Limb (tissue), 2 donors: ENCODE measurements at regions not wholly inside any gene's neighbourhood (a gene's known extent, or its start where the extent isn't known, plus 50 kb on each side); places are given as distances from the start of the nearest gene placed in this dataset.
"Not testable (repeated sequence)": the region's sequence is repeated elsewhere in the genome, so short reads cannot be mapped to it uniquely, and the experiment has no call there.

Source experiments
- DNase-seq, 2 donors: peaks; one replicate each; pipeline ENCODE4 v3.0.0-alpha.2; 2016; ENCODE audit errors: extremely low spot score in 2 of 2

DNA sequence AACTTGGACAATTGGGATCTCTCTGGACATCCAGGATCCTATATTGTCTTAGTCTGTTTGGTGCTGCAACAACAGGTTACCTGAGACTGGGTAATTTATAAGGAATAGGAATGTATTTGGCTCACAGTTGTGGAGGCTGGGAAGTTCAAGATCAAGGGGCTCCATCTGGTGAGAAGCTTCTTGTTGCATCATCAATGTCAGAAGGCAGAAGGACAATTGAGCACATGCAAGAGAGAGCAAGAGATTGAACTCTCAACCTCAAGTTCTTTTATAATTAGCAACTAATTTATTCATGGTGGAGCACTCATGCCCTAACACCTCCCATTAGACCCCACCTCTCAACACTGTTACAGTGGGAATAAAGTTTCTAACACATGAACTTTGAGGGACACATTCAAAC, 124.7 kb upstream of the ETV3 start:
- DNase-seq = no peak

DNA sequence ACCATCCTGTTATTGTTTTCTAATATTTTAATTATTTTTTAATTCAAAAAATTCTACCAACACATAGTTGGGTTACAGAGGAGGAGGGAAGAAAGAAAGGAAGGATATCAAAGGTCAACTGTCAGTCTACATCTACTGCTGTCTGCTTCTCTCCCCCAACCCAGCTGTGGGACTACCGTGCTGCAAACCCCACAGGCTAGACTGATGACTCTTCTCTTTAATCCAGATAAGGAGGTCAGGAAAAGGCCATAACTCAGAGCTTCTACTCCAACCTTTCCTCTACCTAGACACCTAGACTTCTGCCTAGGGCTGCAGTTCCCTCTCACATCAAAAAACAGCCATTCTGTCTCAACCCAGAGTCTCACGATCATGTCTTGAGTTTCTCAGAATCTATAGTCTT, 124.2 kb upstream of the ETV3 start:
- DNase-seq = no peak

- not testable (repeated sequence) for DNase-seq
Measured at GRCh38 chr1:157255891-157256290, 117.7 kb upstream of the ETV3 start.

DNA sequence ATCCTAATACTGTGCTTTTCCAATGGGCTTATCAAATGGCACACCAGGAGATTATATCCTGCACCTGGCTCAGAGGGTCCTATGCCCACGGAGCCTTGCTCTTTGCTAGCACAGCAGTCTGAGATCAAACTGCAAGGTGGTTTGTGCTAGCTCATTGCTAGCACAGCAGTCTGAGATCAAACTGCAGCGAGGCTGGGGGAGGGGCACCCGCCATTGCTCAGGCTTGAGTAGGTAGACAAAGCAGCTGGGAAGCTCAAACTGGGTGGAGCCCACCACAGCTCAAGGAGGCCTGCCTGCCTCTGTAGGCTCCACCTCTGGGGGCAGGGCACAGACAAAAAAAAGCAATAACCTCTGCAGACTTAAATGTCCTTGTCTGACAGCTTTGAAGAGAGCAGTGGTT, 116.0 kb upstream of the ETV3 start:
- not testable (repeated sequence) for DNase-seq

DNA sequence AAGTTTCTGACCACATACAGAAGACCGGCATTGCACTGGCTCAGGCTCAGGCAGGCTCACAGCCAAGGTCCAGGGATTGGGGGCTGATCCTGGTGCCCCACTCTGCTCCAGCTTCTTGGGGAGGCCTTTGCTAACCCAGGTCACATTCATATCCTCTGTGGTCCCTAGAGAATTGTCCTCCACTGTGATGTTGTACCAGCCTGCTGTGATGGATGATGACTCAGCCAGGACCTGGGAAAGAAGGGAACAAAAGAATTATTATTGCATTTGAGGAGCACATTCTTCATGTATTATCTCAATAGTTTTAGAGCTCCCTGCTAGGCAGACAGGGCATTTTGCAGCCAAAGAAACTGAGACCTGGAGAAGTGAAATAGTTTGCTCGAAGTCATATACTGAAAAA, 114.3 kb upstream of the ETV3 start:
- DNase-seq = no peak

DNA sequence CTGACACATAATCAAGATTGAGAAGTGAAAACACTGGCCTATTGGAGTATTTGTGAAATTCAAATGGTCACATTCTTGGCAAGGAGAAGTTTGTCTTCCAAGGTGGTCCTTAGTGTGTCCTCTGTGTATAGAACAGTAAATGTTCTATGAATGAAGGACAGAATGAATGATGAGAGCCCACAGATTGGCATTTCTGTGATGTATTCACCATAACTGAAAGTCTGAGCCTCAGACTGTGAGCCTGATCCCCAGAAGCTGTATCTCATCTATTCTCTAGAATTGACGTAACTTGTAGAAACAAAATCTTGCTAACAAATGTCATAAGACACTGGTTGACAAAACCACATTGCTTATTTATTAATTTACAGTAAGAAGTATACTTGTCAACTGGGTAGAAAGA, 111.5 kb upstream of the ETV3 start:
- no peak for DNase-seq

- DNase-seq = no peak
Measured at GRCh38 chr1:157249326-157249725, 111.1 kb upstream of the ETV3 start.

DNA sequence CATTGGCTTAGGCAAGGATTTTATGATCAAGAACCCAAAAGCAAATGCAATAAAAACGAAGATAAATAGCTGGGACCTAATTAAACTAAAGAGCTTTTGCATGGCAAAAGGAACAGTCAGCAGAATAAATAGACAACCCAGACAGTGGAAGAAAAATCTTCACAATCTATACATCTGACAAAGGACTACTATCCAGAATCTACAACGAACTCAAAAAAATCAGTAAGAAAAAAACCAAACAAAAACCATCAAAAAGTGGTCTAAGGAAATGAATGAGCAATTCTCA, 109.5 kb upstream of the ETV3 start:
- DNase-seq = not testable (repeated sequence)

DNA sequence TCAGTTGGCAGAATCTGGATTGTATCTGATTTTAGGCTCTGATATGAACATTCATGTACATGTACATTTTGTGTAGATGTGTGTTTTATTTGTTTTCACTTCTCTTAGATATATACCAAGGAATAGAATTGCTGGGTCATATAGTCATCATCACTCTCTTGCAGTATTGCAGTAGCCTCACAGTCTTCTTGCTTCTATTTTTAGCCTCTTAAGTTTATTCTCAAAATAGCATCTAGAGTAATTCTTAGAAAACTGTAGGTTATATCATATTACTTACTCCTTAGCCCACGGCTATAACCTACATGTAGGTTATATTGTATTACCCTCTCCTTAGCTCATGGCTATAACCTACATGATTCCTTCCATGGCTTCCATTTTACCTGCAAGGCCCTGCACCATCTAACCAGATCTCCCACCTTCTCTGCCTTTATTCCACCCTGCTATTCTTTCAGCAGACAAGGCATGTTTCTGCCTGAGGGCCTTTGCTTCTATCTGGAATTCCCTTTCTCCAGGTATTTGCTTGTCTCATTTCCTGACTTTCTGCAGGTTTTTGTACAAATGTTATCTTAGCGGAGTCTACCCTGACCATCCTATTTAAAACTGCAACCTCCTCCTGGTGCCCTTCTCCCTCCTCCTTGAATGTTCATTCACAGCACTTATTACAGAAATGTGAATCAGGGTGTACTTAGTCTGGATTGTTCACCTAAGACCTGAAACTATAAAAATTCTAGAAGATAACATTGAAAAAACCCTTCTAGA, 109.0 kb upstream of the ETV3 start:
- no peak for DNase-seq

- no peak for DNase-seq
Measured at GRCh38 chr1:157245823-157246222, 107.6 kb upstream of the ETV3 start.

- no peak for DNase-seq
Measured at GRCh38 chr1:157241185-157241538, 103.0 kb upstream of the ETV3 start.

DNA sequence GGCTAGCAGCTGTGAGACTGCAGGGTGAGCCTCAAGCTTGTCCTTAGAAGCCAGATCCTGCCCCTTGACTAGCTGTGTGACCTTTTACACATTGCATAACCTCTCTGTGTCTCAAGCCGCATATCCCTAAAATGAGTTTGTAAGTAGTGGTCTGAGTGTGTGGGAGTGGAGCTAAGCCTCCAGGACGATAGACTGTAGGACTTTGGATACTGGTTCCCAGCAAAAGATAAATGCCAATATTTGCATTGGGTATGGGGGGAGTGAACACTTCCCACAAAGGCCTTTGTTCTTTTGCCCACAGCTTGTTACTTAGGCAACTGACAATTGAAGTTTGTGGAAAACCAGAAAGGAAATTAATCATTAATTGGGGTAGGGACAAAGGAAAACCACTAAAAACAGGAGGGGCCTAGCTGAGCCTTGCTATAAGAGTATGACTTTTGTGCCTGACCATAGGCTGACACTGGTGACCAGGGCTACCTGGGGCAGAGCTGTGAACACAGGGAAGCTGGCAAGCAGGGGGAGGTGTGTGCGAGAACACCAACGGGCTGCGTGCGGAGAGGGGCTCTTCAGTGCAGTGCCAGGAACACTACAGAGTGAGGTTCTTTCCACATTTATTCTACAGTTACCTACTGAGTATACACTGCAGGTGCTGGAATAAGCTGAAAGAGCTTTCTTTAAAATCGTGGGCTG, 102.4 kb upstream of the ETV3 start:
- DNase-seq = no peak

GRCh38 chr1:157239936-157240335, 101.7 kb upstream of the ETV3 start:
- no peak for DNase-seq

DNA sequence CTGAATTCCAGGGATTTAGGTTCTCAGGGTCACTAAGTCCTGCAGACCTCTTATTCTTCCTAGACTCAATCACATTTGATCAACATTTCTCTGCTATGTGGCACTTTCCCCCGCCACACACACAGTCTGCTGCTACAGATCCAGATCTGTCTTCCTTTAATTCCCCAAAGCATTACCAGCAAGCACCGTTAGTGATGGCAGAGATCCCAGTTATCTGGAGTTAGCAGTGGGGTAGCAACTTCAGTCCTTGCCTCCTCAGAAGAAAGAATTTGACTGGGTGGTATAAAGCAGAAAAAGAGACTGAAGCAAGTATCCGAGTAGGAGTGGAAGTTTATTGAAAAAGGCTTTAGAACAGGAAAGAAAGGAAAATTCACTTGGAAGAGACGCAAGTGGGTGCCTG, 100.4 kb upstream of the ETV3 start:
- no peak for DNase-seq

DNA sequence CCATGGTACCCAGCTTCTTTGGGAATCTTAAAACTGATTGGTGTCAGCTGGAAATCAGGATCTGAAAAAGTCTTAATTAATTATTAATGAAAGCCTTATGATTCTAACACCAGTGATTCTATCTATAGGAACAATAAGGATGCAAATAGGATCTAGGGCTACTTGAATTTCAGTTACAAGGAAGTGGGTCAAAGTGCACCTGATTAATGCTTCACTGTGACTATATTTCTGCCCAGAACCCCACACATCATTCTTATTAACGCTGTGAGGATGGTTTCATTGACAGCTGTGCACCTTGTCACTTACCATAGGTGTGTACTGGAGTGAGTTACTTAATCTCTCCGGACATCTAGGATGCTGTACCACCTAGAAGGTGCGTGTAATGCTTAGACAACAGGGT, 99.8 kb upstream of the ETV3 start:
- no peak for DNase-seq

DNA sequence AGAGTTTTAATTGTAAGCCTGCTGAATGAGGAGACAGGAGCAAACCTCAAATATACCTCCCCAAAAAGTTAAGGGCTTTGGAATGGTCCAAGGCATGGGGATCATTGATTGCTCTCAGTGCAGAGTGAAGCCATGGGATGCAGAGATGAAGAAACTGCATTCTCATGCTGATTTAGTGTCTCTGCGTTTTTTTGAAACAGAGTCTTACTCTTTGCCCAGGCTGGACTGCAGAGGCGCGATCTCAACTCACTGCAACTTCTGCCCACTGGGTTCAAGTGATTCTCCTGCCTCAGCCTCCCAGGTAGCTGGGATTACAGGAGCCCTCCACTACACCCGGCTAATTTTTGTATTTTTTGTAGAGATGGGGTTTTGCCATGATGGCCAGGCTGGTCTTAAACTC, 99.3 kb upstream of the ETV3 start:
- DNase-seq = no peak

DNA sequence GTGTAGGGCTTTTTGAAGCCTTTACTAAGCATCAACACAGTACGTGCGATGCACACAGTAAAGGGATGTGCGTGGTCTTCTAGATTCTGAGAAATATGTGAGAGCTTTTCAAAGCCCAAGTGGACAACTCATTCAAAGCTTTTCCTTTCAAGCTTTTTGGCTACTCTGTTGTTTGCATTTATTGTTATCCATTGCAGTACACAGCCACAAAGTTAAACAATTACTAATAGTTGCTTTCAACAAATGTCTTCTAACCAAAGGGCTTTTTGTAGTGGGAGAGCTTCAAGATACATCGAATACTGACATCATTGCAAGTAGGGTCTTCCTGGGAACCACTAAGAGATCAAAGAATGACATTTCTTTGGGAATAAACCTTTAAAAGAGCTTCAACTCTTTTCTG, 97.9 kb upstream of the ETV3 start:
- no peak for DNase-seq

- no peak for DNase-seq
Measured at GRCh38 chr1:157235307-157235706, 97.1 kb upstream of the ETV3 start.

DNA sequence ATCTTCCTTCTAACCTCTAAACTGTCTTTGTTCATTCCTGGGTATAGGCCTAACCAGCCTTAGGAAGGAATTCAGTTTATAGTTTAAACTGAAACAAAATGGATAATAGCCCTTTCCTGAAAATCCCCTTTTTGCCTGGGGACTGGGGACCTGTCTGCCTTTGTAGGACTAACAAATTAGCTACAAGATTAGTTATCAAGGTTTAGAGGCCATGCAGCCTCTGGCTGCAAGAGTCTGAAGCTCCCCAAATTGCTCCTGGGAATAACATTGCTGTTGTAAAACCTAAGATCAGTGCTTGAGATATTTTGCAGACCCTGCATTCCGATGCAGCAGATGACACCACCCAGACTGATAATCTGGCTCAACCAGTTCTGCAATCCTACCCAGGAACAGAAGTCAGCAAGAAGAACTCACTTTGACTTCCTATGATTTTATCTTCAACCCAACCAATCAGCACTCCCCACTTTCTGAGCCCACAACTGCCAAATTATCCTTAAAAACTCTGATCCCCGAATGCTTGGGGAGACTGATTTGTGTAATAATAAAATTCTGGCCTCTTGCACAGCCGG, 96.6 kb upstream of the ETV3 start:
- DNase-seq = no peak

- no peak for DNase-seq
Measured at GRCh38 chr1:157233131-157233530, 94.9 kb upstream of the ETV3 start.

DNA sequence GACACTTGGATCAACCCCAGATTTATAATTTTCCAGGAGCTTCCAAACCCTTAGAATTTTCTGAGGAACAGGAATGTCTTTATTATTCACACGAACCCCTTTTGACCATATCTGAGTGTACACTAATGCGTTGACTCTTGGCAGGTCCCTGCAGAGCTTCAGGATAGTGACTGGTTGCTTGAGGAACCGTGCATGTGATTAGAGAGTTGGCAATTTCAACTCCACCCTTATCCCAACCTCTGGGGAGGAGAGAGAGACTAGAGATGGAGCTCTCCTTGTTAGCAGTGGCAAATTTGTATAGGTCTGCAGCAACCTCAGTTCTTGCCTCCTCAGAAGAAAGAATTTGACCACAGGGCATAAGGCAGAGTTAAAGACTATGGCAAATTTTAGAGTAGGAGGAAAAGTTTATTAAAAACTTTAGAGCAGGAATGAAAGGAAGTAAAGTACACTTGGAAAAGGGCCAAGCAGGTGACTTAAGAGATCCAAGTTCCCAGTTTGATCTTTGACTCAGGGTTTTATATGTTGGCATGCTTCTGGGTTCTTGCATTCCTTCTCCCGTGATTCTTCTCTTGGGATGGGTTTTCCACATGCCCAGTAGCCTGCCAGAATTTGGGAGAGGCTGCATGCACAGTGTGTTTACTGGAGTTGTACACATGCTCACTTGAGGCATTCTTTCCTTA, 93.8 kb upstream of the ETV3 start:
- no peak for DNase-seq

DNA sequence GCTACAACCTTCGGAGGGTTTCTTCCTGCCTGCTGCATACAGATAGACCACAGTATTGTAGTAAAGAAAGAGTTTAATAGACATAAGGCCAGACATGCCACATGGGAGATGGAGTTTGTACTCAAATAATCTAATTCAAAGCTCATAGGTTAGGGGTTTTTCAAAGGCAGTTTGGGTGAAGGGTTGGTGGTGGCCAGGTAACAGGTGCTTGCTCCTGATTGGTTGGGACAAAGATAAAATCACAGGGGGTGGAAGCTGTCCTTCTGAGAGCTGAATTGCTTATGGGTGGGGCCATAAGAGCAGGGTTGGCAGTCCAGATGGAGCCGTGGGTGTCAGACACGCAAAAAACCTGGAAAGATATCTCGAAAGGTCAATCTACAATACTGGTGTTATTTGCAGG, 92.3 kb upstream of the ETV3 start:
- no peak for DNase-seq

- DNase-seq = no peak
Measured at GRCh38 chr1:157227700-157228099, 89.5 kb upstream of the ETV3 start.
